Panc1 (cell line): ENCODE measurements at regions not wholly inside any gene's neighbourhood (a gene's known extent, or its start where the extent isn't known, plus 50 kb on each side); places are given as distances from the start of the nearest gene placed in this dataset.

Experiments
- ATAC-seq: fragments of 200-7000 bp; cut with Tn5 transposase; 2 replicates; pipeline ENCODE4 v1.9.1; 2020; ENCODE audit warnings: mild to moderate bottlenecking, moderate library complexity
- BruUV-seq: library from RNA; stranded (reverse); fragments of 400-500 nt; replicated peaks from 2 replicates; lab custom pipeline; 2021; lab: Mats Ljungman, UMichigan
- CTCF ChIA-PET: fragments of 300-600 bp; sonication (Branson Sonifier 250); formaldehyde crosslinking; loops from one replicate; lab custom pipeline; 2022; ENCODE audit warnings: antibody characterized with exemption; lab: Charles Lee
- POLR2A ChIA-PET: fragments of 300-600 bp; sonication (Branson Sonifier 250); formaldehyde crosslinking; loops from one replicate; lab custom pipeline; 2022; ENCODE audit warnings: antibody characterized with exemption; lab: Charles Lee
- DNase-seq: peaks from one replicate; pipeline ENCODE4 v3.0.0-alpha.2; 2010; ENCODE audit warnings: low read depth, low spot score
- H3K27ac ChIP-seq: 2 replicates; pipeline ENCODE4 v1.5.1; 2011; ENCODE audit warnings: mild to moderate bottlenecking, low read length, inconsistent platforms
- H3K27me3 ChIP-seq: fragments of 200-500 bp; sonication (Bioruptor generic); 2 replicates; pipeline ENCODE4 v1.6.0; 2014; ENCODE audit warnings: low read length, inconsistent platforms; ENCODE audit not compliant: control insufficient read depth, insufficient read depth
- H3K36me3 ChIP-seq: fragments of 200-500 bp; sonication (Bioruptor generic); 2 replicates; pipeline ENCODE4 v1.5.1; 2014; ENCODE audit warnings: inconsistent platforms, mild to moderate bottlenecking, low read length, moderate library complexity; ENCODE audit not compliant: control insufficient read depth, insufficient read depth
- H3K4me1 ChIP-seq: 2 replicates; pipeline ENCODE4 v1.5.1; 2011; ENCODE audit warnings: inconsistent platforms, mild to moderate bottlenecking, low read length, moderate library complexity; ENCODE audit not compliant: control insufficient read depth, insufficient read depth
- H3K4me3 ChIP-seq, 2 experiments: 2 replicates each; pipeline ENCODE4 v1.5.1; 2011 to 2012; ENCODE audit warnings: low read depth in 2 of 2, low read length in 2 of 2, mild to moderate bottlenecking in 2 of 2, inconsistent platforms in 1 of 2, moderate library complexity in 1 of 2
- H3K9me3 ChIP-seq: fragments of 200-500 bp; sonication (Bioruptor generic); 2 replicates; pipeline ENCODE4 v1.5.1; 2014; ENCODE audit warnings: low read depth, mild to moderate bottlenecking, inconsistent platforms, low read length, moderate library complexity; ENCODE audit not compliant: control insufficient read depth, insufficient read depth
- POLR2AphosphoS5 ChIP-seq: IDR thresholded peaks from 2 replicates; pipeline ENCODE4 v1.6.1; 2012; ENCODE audit warnings: mild to moderate bottlenecking, low read depth, low read length, moderate library complexity
- SIN3A ChIP-seq: IDR thresholded peaks from 2 replicates; pipeline ENCODE4 v1.6.1; 2012; ENCODE audit warnings: low read depth, mild to moderate bottlenecking, low read length, moderate library complexity, borderline replicate concordance; ENCODE audit not compliant: insufficient read depth
- TCF7L2 ChIP-seq: IDR thresholded peaks from 2 replicates; pipeline ENCODE4 v1.6.1; 2011; ENCODE audit warnings: mild to moderate bottlenecking, low read depth, low read length, inconsistent platforms
- in situ Hi-C: cut with HindIII; loops from 2 replicates; pipeline ENCODE4 v1.10.0; 2016; ENCODE audit warnings: low sequenced_read_pairs, low pct_unique_long_range_greater_than_20kb
- intact Hi-C: fragments of 100-400 bp; cut with micrococcal nuclease; formaldehyde crosslinking; loops from one replicate; pipeline ENCODE4 v1.10.0; 2022; ENCODE audit not compliant: unreplicated experiment
- TF ChIP-seq, protein P1 (sequence below): fragments of 450-650 bp; IDR thresholded peaks from 2 replicates; pipeline ENCODE4 v1.5.1; 2017; ENCODE audit warnings: mild to moderate bottlenecking
- TF ChIP-seq, protein P2 (sequence below), 2 experiments: IDR thresholded peaks; 2 replicates each; pipeline ENCODE4 v1.6.1; 2011 to 2012; ENCODE audit warnings: low read depth in 2 of 2, control low read depth in 1 of 2, low read length in 1 of 2, mild to moderate bottlenecking in 1 of 2, moderate library complexity in 1 of 2; ENCODE audit not compliant: insufficient read depth in 1 of 2

DNA sequence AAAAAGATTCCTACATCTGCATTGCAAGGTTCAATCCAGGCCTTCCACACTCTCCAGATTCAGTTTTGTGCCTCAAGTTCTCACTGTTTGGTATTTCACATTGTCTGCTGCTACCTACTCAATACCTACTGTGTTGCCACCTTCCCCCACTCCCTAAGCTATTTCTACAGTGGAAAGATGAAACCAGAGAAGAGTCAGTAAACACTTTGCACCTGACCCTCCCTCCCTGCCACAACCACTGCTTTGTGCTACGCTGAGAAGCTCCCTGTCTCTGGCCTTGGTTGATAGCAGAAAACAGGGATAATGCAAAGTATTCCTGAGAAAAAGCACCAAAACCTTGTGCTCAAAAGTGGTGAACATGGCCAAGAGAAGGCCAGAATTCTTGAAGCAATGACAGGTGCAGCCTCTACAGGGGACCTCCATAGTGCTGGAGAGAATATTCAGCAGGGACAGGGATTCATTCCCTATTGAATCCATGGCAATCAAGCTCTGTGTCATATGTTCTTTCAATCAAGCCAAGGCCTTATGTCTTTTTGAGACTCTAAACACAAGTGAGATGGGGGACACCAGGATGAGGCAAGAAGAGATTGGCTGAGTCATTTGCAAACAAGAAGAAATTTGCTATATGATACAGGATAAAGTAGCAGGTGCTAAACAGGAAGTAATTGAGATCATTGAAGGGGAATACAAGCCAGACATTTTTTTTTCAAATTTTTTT lies 83.5 kb upstream of the LIPC start:
- H3K9me3 ChIP-seq: no peaks in the 10 kb centered on the region
- no peak overlapping the region for H3K27ac ChIP-seq
- no peak for ATAC-seq
- in situ Hi-C loops: no loop called here
- DNase-seq: no peak
- peaks cover 3% of the 10 kb centered on the region; the same call in 1 of the 2 replicates for H3K4me1 ChIP-seq
- intact Hi-C loops: no loop called here
- H3K4me3 ChIP-seq: no peak overlapping the region
- no peaks in the 10 kb centered on the region for H3K36me3 ChIP-seq
- TF ChIP-seq SIN3A: no peak
- TF ChIP-seq, protein P1, sequence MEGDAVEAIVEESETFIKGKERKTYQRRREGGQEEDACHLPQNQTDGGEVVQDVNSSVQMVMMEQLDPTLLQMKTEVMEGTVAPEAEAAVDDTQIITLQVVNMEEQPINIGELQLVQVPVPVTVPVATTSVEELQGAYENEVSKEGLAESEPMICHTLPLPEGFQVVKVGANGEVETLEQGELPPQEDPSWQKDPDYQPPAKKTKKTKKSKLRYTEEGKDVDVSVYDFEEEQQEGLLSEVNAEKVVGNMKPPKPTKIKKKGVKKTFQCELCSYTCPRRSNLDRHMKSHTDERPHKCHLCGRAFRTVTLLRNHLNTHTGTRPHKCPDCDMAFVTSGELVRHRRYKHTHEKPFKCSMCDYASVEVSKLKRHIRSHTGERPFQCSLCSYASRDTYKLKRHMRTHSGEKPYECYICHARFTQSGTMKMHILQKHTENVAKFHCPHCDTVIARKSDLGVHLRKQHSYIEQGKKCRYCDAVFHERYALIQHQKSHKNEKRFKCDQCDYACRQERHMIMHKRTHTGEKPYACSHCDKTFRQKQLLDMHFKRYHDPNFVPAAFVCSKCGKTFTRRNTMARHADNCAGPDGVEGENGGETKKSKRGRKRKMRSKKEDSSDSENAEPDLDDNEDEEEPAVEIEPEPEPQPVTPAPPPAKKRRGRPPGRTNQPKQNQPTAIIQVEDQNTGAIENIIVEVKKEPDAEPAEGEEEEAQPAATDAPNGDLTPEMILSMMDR: no peak
- no peak for TF ChIP-seq POLR2AphosphoS5
- TF ChIP-seq TCF7L2: no peak
- TF ChIP-seq, protein P2, sequence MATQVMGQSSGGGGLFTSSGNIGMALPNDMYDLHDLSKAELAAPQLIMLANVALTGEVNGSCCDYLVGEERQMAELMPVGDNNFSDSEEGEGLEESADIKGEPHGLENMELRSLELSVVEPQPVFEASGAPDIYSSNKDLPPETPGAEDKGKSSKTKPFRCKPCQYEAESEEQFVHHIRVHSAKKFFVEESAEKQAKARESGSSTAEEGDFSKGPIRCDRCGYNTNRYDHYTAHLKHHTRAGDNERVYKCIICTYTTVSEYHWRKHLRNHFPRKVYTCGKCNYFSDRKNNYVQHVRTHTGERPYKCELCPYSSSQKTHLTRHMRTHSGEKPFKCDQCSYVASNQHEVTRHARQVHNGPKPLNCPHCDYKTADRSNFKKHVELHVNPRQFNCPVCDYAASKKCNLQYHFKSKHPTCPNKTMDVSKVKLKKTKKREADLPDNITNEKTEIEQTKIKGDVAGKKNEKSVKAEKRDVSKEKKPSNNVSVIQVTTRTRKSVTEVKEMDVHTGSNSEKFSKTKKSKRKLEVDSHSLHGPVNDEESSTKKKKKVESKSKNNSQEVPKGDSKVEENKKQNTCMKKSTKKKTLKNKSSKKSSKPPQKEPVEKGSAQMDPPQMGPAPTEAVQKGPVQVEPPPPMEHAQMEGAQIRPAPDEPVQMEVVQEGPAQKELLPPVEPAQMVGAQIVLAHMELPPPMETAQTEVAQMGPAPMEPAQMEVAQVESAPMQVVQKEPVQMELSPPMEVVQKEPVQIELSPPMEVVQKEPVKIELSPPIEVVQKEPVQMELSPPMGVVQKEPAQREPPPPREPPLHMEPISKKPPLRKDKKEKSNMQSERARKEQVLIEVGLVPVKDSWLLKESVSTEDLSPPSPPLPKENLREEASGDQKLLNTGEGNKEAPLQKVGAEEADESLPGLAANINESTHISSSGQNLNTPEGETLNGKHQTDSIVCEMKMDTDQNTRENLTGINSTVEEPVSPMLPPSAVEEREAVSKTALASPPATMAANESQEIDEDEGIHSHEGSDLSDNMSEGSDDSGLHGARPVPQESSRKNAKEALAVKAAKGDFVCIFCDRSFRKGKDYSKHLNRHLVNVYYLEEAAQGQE (IDR thresholded peaks at IDR 0.05; ENCODE audit: insufficient read depth in 1 of 2, low read depth in 2 of 2, low read length in 1 of 2): no peak
- CTCF ChIA-PET: no interaction called here
- POLR2A ChIA-PET: no interaction called here
- H3K27me3 ChIP-seq: no peaks in the 10 kb centered on the region
- no TSS peak for BruUV-seq

DNA sequence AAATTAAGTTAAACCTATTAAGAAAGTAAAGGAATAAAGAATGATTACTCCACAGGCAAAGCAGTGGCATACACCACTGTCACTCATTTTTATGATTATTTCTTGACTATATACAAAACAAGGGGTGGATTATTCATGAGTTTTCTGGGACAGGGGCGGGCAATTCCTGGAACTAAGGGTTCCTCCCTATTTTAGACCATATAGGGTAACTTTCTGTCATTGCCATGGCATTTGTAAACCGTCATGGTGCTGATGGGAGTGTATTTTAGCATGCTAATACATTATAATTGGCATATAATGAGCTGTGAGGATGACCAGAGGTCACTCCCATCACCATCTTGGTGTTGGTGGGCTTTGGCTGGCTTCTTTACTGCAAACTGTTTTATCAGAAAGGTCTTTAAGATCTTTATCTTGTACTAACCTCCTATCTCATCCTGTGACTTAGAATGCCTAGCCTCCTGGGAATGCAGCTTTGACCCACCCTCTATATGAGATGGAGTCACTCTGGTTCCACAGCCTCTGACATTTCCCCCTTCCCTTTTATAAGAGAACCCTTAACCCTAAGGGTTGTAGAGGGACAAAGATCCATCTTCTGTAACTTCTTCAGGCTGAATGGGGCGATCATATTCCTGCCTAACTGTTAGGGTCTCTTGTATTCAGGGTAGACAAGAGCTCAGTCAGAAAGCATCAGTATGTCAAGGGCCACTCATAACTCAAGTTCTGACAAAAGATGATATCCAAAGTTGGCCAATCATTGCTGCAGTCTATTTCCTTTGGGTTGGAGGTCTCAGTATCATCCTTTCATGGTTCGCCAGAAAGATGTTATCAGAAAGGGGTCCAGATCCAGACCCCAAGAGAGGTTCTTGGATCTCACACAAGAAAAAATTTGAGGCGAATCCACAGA lies 79.5 kb upstream of the LIPC start:
- no peaks in the 10 kb centered on the region for H3K27me3 ChIP-seq
- DNase-seq (no peak), ATAC-seq (no peak)
- no peak overlapping the region for H3K27ac ChIP-seq
- POLR2A ChIA-PET: no interaction called here
- intact Hi-C loops (no loop called here), in situ Hi-C loops (no loop called here)
- H3K4me1 ChIP-seq: no peaks in the 10 kb centered on the region
- CTCF ChIA-PET: no interaction called here
- H3K4me3 ChIP-seq: no peak overlapping the region
- H3K36me3 ChIP-seq: no peaks in the 10 kb centered on the region
- no peak for TF ChIP-seq POLR2AphosphoS5
- no peak for TF ChIP-seq TCF7L2
- TF ChIP-seq, protein P1: no peak
- TF ChIP-seq SIN3A: no peak
- TF ChIP-seq, protein P2 (IDR thresholded peaks at IDR 0.05; ENCODE audit: insufficient read depth in 1 of 2, low read depth in 2 of 2, low read length in 1 of 2): no peak
- no TSS peak for BruUV-seq
- H3K9me3 ChIP-seq: no peaks in the 10 kb centered on the region
